Endothelial cell (in vitro differentiated cells): ENCODE measurements at regions not wholly inside any gene's neighbourhood (a gene's known extent, or its start where the extent isn't known, plus 50 kb on each side); places are given as distances from the start of the nearest gene placed in this dataset.

Source experiments
- DNase-seq: peaks from one replicate; pipeline ENCODE4 v3.0.0; 2021; ENCODE audit warnings: low spot score
- H3K27ac Mint-ChIP-seq: one replicate; pipeline ENCODE4 v1.8.0; 2021; ENCODE audit warnings: mixed read lengths, inconsistent platforms; ENCODE audit not compliant: unreplicated experiment
- H3K27me3 Mint-ChIP-seq: one replicate; pipeline ENCODE4 v1.8.0; 2021; ENCODE audit warnings: mild to moderate bottlenecking, moderate library complexity, mixed read lengths, inconsistent platforms; ENCODE audit not compliant: unreplicated experiment
- H3K36me3 Mint-ChIP-seq: one replicate; pipeline ENCODE4 v1.8.0; 2021; ENCODE audit warnings: mild to moderate bottlenecking, low read depth, mixed read lengths, inconsistent platforms; ENCODE audit not compliant: unreplicated experiment
- H3K4me1 Mint-ChIP-seq: one replicate; pipeline ENCODE4 v1.8.0; 2021; ENCODE audit warnings: mild to moderate bottlenecking, mixed read lengths, inconsistent platforms; ENCODE audit not compliant: unreplicated experiment
- H3K4me3 Mint-ChIP-seq: one replicate; pipeline ENCODE4 v1.8.0; 2021; ENCODE audit warnings: mild to moderate bottlenecking, mixed read lengths, inconsistent platforms; ENCODE audit not compliant: unreplicated experiment
- H3K9me3 Mint-ChIP-seq: one replicate; pipeline ENCODE4 v1.8.0; 2021; ENCODE audit warnings: mixed read lengths, inconsistent platforms; ENCODE audit not compliant: unreplicated experiment
- CTCF ChIP-seq: fragments of 200-600 bp; sonication (generic); IDR thresholded peaks from one replicate; pipeline ENCODE4 v1.5.0; 2021; ENCODE audit warnings: antibody characterized with exemption; ENCODE audit not compliant: unreplicated experiment

DNA sequence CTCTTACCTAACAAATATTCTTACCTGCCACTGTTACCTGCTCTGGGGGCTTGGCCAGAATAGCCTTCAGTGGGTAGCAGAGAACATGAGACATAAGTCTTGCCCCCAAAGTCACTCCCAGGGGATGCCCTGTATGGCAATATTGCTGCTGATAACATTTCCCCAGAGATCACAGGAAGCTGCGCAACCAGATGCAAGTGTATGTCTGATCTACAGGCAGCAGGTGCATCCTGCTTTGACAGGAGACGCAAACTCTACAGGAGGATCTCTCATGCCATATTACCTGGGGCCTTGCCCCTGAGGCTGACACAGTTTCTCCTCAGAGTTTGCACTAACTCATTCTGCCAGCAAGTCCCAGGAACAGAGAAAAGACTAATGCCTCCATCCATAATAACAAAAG is 174.4 kb upstream of the LPP start:
- Mint-ChIP-seq H3K4me1 (peaks cover 4% of the 10 kb centered on the region), H3K27me3 (no peaks in the 10 kb centered on the region), H3K4me3 (no peak overlapping the region), H3K27ac (no peak overlapping the region), H3K9me3 (no peaks in the 10 kb centered on the region), H3K36me3 (no peaks in the 10 kb centered on the region)
- DNase-seq, result no peak
- TF ChIP-seq CTCF, result no peak

- no peaks in the 10 kb centered on the region for H3K9me3 Mint-ChIP-seq
- no peaks in the 10 kb centered on the region for H3K27me3 Mint-ChIP-seq
- TF ChIP-seq CTCF, result no peak
- H3K27ac Mint-ChIP-seq, result no peak overlapping the region
- no peaks in the 10 kb centered on the region for H3K36me3 Mint-ChIP-seq
- H3K4me1 Mint-ChIP-seq, result peaks cover 9% of the 10 kb centered on the region
- no peak overlapping the region for H3K4me3 Mint-ChIP-seq
- no peak for DNase-seq
Measured at GRCh38 chr3:187980861-187981260, 173.1 kb upstream of the LPP start.

DNA sequence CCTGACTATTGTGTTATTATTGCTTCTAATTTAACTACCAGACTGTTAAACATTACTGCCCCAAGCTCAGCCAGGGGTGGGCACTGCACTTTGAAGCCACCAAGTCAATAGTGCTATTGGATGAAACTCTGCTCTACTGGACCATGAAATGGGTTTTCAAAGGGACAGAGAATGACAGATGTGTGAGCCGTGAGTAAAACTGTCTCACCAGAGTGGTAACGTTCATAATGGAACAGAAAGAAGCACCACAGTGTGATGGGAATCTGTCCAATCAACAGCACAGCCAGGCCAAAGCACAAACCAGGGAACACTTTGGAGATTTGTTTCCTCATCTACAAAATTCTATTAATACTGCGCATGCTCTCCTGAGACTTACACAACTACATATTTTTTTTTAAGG is 171.8 kb upstream of the LPP start:
- H3K4me3 Mint-ChIP-seq, result no peak overlapping the region
- no peak for DNase-seq
- no peaks in the 10 kb centered on the region for H3K36me3 Mint-ChIP-seq
- H3K27me3 Mint-ChIP-seq, result no peaks in the 10 kb centered on the region
- peaks cover 13% of the 10 kb centered on the region for H3K4me1 Mint-ChIP-seq
- H3K27ac Mint-ChIP-seq, result no peak overlapping the region
- no peak for TF ChIP-seq CTCF
- H3K9me3 Mint-ChIP-seq, result no peaks in the 10 kb centered on the region

DNA sequence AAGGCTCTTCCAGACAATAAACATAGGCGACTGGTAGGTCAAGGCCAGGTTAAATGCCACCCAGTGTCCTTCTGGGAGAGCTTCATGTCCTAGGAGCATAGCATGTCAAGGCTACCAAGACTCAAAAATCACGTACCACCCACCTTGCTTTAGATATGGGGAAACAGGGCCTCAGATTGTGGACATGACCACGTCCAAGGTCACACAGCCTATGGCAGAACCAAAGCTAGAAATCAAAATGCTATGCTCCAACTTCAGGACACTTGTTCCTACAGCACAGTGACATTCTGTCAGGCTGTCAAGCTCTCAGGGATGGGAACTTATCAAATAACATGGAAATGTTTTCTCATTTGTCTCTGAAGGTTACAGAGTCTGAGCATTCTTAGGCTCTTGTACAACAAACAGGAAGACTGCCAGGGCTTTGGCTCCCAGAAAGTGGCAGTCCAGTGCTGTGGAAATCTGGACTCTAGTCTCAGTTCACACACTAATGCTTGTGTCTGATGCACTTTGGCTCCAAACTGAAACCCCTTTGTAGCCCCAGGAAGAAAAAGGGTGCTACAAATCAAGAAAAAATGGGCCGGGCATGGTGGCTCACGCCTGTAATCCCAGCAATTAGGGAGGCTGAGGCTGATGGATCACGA is 170.4 kb upstream of the LPP start:
- Mint-ChIP-seq H3K36me3 (no peaks in the 10 kb centered on the region), H3K27ac (no peak overlapping the region), H3K9me3 (no peaks in the 10 kb centered on the region), H3K27me3 (no peaks in the 10 kb centered on the region), H3K4me1 (peaks cover 13% of the 10 kb centered on the region), H3K4me3 (no peak overlapping the region)
- TF ChIP-seq CTCF, result no peak
- DNase-seq, result no peak

GRCh38 chr3:187985647-187986046 is 168.3 kb upstream of the LPP start:
- no peak for TF ChIP-seq CTCF
- Mint-ChIP-seq H3K4me1 (peaks cover 18% of the 10 kb centered on the region), H3K36me3 (no peaks in the 10 kb centered on the region), H3K27ac (no peak overlapping the region), H3K4me3 (no peak overlapping the region), H3K9me3 (no peaks in the 10 kb centered on the region), H3K27me3 (no peaks in the 10 kb centered on the region)
- DNase-seq, result no peak
